Stimulated activated CD4-positive, alpha-beta T cell treated with anti-CD3 and anti-CD28 coated beads, Interleukin-1b, Interleukin-23, amount 100 ng/mL, for 48 hours (primary cell): ENCODE measurements at regions not wholly inside any gene's neighbourhood (a gene's known extent, or its start where the extent isn't known, plus 50 kb on each side); places are given as distances from the start of the nearest gene placed in this dataset.
"Not testable (repeated sequence)": the region's sequence is repeated elsewhere in the genome, so short reads cannot be mapped to it uniquely, and the experiment has no call there.

Source experiments
- DNase-seq: peaks from one replicate; pipeline ENCODE4 v3.0.0-alpha.2; 2020

DNA sequence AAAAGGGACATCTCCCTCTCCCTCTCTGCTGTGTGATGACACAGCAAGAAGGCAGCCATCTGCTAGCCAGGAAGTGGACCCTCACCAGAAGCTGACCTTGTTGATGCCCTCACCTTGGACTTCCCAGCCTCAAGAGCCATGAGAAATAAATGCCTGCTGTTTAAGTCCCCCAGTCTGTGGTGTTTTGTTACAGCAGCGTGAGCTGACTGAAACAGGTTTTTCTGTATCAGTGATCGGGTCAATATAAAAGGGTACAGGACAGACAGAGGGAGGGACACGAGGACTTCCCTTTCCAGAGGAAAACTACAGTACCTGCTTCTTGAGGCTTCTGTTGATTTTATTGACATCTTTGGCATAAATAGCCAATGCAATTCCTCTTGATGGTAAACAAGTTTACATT is 510.3 kb upstream of the CHAC2 start:
- no peak for DNase-seq

DNA sequence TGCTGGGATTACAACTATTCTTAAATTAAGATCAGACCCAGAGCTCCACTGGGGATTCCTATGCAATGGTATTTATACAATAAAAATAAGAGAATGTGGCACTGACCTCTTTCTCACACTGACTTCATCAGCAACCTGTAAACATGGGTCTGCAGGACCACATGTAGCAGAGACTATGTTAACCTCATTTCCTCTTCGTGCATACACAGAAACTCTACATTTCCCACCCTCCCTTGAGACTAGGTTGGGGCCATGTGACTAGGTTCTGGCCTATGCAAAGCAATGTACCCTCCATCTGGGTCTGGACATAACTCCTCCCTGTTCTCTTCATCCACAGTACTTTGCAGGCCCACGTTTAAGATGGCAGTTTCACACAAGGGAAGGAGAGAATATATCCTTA is 514.4 kb upstream of the CHAC2 start:
- no peak for DNase-seq

DNA sequence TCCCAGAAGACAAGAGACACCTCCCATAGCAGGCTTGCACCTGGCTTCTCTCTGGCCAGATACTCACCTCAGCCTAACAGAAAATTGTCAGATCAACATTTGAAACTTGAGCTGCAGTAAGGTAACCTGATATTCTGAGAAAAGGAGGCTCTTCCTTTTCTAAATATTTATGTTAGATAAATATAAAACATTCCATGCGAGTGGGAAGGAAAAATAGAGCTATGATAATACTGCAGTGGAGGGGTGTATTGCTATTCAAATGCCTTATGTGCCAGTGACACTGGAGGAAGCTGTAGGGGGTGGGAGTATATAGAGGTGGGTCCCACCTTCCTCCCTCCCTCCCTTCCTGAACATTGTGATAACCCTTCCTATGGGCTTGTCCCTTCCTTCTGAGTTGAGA is 515.5 kb upstream of the CHAC2 start:
- DNase-seq: no peak

DNA sequence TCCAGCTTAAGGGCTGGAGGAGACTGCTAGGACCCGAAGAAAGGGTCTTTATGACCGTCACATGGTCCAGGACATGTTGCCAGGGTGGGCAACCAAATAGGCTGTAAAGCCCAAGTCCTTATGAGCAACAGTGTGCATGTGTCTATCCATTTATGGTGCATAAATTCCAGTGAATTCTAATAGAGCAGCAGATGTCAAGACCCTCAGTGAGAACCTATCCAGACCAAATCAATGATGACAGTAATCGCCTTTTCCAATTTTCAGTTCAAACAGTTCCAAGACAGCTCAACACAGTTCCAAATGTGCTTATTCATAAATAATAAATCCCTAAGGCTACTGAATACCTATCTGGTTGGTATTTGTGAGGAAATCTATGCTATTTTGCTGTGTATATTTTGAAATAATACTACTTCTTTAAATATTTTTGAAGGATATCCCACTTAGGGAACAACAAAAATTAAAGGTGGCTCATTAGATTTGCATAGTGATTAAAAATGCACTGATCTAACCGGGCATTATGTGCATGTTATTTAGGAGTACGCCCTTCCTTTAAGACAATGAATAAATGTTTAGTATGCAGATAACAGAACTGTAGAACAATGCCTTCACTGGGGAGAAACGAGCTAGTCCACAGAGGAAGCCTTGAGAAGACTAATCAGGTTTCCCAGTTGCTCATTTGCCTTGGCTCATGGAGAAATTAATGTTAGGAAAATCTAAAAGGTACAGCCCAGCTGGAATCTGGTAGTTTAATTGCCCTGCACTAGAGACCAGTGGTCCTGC is 519.5 kb upstream of the CHAC2 start:
- DNase-seq: no peak

DNA sequence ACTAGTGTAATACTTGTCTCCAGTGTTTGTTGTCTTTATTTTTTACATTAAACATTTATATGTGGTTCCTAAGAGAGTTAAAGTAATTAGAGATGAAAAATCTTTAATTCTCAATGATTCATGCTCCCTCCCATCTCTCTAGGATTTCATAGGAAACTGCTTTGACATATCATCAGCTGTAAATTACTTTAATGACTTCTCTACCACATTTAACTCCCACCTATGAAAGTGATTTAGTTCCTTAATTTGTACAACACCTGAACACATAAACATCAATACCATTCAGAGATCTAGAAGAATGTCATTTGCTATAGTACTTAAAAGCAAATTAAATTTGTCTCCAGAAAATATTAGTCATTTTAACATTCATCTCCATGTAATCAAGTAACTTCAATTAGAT is 524.2 kb upstream of the CHAC2 start:
- no peak for DNase-seq

DNA sequence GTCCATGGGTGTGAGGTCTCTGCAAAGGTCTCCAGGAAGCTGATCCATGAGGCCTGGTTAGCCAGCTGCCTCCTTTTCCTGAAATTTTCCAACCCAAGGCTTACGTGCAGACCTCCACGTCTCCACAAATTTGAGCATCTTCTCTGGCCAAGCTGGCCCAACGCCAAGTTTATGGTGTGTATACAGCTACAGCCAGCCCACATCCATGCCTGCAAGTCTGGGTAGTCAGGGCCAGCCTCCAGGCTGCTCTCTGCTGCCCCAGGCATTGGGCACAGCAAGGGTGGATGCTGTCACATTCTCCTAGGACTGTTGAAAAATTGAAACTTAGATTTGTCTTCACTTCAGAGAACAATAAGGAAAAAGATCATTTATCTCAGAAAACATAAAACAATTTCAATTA is 525.5 kb upstream of the CHAC2 start:
- no peak for DNase-seq

DNA sequence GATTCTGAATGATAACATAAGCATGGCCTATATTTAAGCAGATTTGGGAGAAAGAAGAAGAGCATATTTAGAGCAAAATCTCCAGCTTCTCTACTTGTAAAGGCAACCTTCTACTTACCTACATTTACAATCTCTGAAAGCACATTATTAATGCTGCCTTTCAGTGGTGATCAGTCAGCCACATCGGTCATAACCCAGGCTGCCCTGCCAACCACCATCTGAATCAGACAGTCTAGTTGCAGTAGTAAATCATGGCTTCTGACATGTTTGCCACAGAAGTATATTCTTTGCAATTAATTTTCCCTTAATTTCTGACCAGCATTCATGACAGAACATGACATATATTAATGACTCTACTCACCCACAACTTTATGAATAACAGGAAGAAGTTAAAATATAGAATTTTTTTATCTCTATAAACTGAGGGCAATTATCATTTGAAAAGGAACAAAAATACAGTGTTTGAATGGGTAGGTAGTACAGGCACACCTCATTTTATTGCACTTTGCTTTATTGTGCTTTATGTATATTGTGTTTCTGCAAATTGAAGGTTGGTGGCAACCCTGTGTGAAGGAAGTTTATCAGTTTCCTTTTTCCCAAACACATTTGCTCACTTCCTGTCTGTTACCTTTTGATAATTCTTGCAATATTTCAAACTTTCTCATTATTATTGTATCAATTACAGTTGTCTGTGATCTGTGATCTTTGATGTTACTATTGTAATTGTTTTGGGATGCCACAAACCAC is 531.6 kb upstream of the CHAC2 start:
- no peak for DNase-seq

DNA sequence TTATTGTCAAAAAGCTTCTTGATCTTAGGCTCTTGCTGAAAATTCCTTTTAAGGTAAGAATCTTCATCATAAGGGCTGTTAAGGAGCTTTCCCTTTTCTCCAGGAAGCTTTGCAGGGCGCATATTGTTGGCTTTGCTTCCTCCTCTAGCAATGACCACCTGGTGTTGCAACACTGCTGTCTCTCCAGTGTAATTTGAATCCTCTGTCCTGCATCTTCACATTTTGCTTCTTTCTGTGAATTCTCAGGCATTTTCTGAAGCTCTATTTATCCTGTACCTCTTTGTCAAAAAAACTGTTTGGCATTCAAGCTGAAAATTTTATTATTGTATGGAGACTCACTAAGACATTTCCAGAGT is 533.1 kb upstream of the CHAC2 start:
- no peak for DNase-seq

DNA sequence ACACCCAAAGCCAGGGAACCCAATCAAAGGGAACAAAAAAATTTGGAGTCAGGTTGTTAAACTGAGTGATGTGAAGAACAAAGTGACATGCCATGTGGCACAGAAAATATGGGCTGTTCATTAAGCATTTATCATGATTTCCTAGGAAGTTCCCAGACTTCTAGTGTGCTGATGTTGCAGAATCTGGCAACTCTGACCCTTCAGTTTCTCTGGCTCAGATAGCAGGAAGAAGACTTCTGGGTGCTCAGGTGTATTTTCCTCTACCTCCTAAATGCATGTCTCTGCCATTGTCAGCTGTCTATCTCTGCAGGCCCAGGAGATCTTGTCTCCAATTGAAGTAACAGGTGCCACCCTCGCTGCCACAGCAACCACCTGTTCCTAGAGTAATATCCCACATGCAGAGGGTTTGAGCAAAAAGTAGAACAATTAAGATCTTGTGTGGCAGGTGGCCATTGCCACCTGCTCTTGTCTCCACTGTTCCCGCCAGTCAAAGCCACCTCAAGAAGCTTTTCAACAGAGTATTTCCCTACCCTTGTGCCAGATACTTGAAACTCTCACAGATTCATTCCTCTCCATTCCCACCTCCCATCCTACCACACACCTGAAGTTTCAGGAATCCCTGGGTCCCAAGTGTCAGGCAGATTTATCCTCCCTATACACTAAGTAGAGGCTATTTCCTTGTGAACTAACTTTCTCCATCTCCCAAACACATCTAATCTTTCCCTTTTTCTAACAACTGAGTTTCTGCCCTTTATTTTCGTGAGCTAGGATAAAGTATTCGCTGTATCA is 533.7 kb upstream of the CHAC2 start:
- DNase-seq: no peak

DNA sequence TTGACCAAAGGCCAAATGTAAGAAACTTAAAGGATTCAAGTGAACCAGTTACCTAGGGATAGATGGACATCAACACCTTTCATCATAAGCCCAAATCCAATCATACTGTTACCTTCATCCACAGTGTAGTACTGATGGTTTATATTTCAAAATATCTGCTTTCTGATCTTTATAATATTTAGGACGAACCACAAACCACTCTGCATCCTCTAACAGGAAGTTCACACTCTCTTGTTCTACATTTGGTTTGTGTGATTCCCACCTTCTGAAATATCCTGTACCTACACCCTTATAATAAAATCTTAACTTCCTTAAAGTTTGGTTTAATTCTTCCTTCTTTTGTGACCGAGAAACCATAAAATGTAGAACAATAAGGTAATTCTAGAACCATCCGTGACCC is 535.7 kb upstream of the CHAC2 start:
- no peak for DNase-seq

DNA sequence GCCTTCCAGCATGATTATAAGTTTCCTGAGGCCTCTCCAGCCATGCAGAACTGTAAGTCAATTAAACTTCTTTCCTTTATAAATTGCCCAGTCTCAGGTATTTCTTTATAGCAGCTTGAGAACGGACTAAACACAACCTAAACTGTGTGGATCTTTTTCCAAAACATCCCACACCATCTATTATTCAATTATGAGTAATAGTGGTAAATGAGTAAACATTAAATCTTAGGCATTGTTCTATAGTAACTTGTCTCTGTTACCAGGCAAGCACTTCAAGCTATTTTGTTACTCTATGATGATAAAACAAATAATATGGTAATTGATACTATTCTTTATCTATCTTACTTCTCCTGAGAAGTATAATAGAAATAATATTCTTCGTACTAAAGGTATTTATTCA is 536.9 kb upstream of the CHAC2 start:
- no peak for DNase-seq

DNA sequence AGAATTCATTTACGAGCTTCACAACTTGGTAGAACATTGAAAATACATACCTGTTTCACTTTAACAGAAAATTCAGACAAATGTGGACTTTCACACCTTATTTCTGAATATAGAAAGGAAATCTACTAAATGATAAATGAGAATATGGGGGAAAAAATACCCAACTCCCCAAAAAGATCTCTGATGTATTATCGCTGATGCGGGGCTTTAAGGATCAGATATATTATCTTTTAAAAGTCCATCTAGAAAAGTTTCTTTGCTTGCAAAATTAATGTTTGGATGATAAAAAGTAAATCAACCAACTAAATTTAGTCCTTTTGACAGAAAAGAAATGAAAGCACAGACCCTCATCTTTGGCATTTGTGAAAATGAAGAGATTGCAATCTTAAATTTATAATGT is 540.1 kb upstream of the CHAC2 start:
- no peak for DNase-seq

DNA sequence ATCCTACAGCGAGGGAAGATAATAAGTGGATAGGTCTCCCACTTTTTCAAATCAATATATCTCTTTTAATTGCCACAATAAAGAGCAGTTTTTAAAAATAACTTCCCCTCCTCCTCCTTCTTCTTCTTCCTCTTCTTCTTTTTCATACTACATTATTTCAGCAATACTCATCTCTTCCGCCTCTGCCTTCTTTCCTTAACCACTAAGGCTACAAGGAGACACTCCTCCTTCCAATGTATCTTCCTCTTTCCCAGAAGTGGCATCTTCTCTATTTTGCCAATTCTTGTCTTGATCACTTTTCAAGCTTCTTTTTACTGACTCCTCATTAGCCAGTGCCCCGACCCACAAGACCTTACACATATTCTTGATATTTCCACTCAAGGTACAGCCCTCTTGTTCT is 546.6 kb upstream of the CHAC2 start:
- DNase-seq: no peak

DNA sequence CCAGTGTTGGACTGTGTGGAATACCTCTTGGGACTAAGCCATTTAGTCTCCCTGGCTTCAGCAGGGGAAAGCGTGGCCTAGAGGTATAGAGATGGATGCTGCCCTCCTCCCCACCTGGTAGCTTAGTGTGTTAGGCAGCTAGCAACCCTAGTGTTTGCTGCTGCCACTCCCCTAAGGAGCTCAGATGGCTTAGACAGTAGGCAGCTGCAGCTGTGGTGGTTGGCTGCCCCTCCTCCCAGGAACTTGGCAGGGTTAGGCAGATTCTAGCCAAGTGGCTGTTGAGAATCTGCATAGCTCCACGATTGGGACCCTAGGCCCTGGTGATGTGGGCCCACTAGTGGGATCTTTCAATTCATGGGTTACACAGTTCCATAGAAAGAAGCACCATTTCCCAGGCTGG is 550.4 kb upstream of the CHAC2 start:
- DNase-seq: no peak

DNA sequence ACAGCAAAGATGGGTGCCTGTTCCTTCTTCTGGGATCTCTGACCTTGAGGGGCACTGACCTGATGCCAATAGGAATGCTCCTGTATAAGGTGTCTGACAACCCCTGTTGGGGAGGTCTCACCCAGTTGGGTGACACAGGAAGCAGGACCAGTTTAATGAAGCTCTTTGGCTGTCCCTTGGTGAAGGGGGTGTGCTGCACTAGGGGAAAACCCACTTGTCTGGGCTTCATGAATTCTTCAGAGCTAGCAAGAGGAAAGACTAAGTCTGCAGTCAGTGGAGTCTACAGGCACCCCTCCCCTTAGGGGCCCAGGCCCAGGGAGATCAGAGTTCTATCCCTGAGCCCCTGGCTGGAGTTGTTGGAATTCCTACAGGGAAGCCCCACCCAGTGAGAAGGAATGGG is 550.8 kb upstream of the CHAC2 start:
- DNase-seq: no peak

DNA sequence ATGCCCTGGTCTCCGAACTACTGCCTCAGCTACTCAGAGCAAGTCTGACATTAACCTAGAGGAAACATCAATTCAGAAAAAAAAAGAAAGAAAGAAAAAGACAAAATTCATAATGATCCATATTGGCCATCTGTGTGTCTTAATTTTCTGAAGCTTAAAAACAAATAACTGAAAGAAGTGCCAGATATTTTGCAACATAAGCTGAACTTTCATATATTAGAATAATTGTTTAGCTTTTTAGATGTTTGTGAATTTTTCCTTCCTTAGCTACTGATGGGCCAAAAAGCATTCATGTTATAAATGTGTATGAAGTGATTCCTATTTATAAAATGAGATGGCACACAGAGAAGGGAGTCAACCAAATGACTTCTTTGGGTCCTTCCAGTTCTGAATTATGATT is 555.0 kb upstream of the CHAC2 start:
- no peak for DNase-seq

DNA sequence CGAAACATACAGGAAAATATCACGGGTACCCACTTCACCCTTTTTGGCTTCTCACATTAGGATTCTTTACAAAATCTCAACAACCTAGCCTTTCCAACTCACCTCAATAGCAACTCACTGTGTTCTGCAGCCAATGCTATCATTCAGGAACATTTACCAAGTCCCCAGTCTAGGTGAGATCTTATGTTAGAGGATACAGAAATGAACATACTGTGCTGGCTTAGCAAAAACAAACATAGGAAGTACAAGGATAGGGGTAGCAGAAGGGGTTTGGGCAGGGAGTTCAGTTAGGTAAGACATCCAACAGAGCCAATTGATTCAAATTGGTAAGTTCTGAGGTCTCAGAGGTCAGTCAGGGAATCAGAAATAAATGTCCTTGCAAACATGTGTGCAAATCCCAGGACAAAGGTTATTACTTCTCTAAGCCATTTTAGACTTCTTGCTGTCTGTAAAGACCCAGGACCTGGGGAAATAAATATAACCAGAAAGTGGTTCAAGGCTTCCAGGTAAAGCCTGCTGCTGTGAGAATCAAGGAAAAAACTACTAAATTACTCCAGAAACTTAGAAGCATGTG is 556.3 kb upstream of the CHAC2 start:
- DNase-seq: no peak

DNA sequence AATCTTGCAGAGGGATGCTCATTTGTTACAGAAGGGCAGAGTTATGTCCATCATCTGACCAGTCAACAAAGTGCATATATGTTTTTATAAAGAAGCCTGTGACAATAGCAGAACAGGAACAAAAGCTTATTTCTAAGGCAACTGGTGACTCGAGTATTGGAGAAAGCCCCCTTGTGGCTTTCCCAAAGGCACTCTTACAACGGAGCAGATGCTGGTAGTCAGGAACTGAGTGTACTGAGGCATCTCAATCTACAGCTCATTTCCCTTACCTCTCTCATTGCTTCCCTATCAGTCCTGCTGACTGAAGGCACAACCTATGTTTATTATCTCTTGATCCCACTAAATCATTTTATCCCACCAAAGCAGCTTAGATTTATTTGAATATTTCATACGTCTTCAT is 557.1 kb upstream of the CHAC2 start:
- no peak for DNase-seq

DNA sequence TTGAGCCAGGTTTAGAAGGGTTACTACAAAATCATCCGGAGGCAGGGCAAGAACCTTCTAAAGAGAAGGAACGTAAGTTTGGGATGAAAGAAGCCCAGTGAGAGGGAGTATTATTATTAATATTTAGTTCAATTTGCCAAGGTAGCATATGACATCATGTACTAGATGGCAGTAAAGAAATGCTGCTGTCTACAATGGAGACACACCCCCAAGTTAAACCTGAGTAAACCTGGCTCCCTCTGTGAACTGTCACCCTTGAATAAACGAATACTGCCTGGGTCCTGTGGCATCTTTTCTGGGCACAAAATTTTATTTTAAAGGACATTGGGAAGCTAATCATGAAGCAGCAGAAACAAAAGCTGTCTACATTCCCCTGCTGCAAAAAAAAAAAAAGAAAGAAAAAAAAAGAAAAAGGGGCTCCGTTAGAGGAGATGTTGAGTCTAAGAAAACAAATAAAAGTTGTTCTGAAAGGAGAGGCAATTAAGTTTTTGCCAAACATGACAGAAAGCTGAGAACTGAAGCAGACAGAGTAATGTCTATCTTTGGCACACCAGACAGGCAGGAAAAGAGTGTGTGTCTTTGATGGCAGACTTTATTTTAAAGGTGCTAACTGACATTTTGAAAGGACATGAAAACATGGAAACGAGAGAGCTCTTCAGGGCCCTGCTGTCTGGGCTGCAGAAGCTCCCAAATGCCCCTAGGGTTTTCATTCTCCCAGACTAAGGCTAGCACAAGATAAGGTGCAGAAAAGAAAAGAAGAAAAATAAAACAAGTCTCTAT is 557.7 kb upstream of the CHAC2 start:
- no peak for DNase-seq

DNA sequence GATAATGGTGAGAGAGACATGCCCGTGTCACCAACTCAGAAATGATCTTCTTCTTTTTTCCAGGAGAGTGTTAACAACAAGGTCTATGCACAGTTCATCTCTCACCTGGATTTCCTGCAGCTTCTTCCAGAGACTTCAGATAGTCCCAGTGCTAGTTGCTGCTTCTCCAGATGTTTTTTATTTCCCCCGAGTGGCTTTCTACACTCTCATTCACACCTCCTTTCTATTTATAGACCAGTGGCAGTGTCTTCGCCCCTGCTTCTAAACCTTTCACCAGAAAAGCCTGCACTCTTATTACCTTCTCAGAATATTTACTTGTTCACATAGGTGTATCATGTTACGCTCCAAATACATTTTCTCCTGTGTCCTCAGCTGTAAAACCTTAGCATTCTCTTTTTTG is 558.8 kb upstream of the CHAC2 start:
- no peak for DNase-seq

DNA sequence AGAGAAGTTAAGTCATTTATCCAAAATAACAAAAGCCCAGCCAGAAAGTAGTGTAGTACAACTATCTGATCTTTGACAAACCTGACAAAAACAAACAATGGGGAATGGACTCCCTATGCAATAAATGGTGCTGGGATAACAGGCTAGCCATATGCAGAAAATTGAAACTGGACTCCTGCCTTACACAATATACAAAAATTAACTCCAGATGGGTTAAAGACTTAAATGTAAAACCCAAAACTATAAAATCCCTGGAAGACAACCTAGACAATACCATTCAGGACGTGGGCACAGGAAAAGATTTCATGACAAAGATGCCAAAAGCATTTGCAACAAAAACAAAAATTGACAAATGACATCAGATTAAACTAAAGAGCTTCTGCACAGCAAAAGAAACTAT is 561.4 kb upstream of the CHAC2 start:
- DNase-seq: not testable (repeated sequence)

DNA sequence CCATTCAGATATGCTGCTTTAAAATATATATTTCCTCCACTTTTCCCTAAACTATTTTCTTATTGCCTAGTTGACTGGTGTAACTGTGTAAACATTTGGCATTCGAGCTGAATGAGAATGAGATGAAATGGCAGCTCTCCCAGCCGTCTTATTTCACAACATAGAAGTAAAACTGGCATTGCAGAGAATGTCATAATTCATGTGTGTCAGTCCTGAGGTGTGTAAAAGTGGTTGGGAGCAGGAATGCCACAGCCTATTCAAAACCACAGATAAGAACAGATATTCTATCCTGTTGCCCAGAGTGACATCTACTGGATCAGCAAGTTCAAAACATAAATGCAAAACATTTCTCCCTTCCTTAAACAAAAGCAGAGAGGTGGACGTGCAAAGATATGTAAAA is 565.5 kb upstream of the CHAC2 start:
- no peak for DNase-seq

DNA sequence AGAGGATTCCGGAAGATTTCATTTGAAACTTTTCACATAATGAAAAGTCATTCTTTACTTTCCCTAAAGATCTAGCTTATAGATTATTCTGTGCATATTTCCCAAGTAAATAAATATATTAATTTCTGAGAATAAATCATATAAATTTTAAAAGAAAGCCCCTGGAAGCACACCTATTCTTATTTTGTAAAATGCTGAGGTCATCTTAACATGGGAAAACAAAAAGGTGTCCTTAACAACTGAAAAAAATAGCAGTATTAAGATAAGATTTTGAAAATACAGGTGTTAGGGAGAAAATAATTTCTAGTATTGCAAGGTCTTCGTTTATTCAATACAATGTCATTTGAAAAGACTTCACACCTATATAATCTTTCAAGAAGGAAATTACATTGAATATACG is 567.5 kb upstream of the CHAC2 start:
- no peak for DNase-seq
